Gastroesophageal sphincter (tissue), 3 donors: ENCODE measurements at regions not wholly inside any gene's neighbourhood (a gene's known extent, or its start where the extent isn't known, plus 50 kb on each side); places are given as distances from the start of the nearest gene placed in this dataset.

Source experiments
- CTCF ChIP-seq, 4 experiments: fragments of 200-600 bp in 2 of 4; fragments of 450-650 bp in 2 of 4; sonication (generic) in 1 of 4; IDR thresholded peaks; one replicate each; pipeline ENCODE4 v1.5.1; 2017 to 2019; ENCODE audit warnings: antibody characterized with exemption in 4 of 4, mild to moderate bottlenecking in 2 of 4, moderate library complexity in 2 of 4
- EP300 ChIP-seq: sonication (generic); formaldehyde crosslinking; IDR thresholded peaks from one replicate; pipeline ENCODE4 v1.6.1; 2017; ENCODE audit warnings: antibody characterized with exemption, mild to moderate bottlenecking
- POLR2A ChIP-seq, 2 donors: fragments of 450-650 bp; IDR thresholded peaks; one replicate each; pipeline ENCODE4 v1.6.1; 2017; ENCODE audit warnings: antibody characterized with exemption in 2 of 2, mild to moderate bottlenecking in 2 of 2, moderate library complexity in 1 of 2
- POLR2AphosphoS5 ChIP-seq: sonication (generic); formaldehyde crosslinking; IDR thresholded peaks from one replicate; pipeline ENCODE4 v1.6.1; 2017; ENCODE audit warnings: antibody characterized with exemption

- TF ChIP-seq EP300 (no peak), POLR2AphosphoS5 (no peak), CTCF (IDR thresholded peaks at IDR 0.05) (no peak), POLR2A (IDR thresholded peaks at IDR 0.05) (no peak)
These were observed 1826.6 kb upstream of the AGA start for GRCh38 chr4:179268791-179269190.
